Endothelial cell of umbilical vein (primary cell): ENCODE measurements at regions not wholly inside any gene's neighbourhood (a gene's known extent, or its start where the extent isn't known, plus 50 kb on each side); places are given as distances from the start of the nearest gene placed in this dataset.

Experiments used
- CTCF ChIP-seq, 2 donors: IDR thresholded peaks; 1 replicate in 1 of 2; 2 replicates in 1 of 2; pipeline ENCODE4 v1.5.1; 2011; ENCODE audit warnings: low read length in 2 of 2, mild to moderate bottlenecking in 2 of 2, moderate library complexity in 2 of 2, control low read depth in 1 of 2, inconsistent platforms in 1 of 2, low read depth in 1 of 2; ENCODE audit not compliant: insufficient read depth in 1 of 2; ENCODE audit errors: extremely low read depth in 1 of 2
- EZH2 ChIP-seq: IDR thresholded peaks from 2 replicates; pipeline ENCODE4 v1.6.1; 2012; ENCODE audit warnings: borderline replicate concordance, low read depth, mild to moderate bottlenecking, moderate library complexity, low read length, inconsistent platforms; ENCODE audit not compliant: severe bottlenecking
- POLR2A ChIP-seq: IDR thresholded peaks from 2 replicates; pipeline ENCODE4 v1.6.1; 2012; ENCODE audit warnings: low read depth, mild to moderate bottlenecking, control low read depth, low read length
- TF ChIP-seq, protein P1 (sequence below): IDR thresholded peaks from 2 replicates; pipeline ENCODE4 v1.6.1; 2011; ENCODE audit not compliant: insufficient read depth, insufficient read length

GRCh38 chr3:193871220-193871485 is 264.8 kb upstream of the HES1 start:
- no peak for TF ChIP-seq CTCF (IDR thresholded peaks at IDR 0.05; ENCODE audit: extremely low read depth in 1 of 2, insufficient read depth in 1 of 2, low read depth in 1 of 2, low read length in 2 of 2)
- no peak for TF ChIP-seq POLR2A
- no peak for TF ChIP-seq EZH2
- TF ChIP-seq, protein P1, sequence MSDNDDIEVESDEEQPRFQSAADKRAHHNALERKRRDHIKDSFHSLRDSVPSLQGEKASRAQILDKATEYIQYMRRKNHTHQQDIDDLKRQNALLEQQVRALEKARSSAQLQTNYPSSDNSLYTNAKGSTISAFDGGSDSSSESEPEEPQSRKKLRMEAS: no peak
